IPS DF 6.9 (cell line): ENCODE measurements at regions not wholly inside any gene's neighbourhood (a gene's known extent, or its start where the extent isn't known, plus 50 kb on each side); places are given as distances from the start of the nearest gene placed in this dataset.
"Not testable (repeated sequence)": the region's sequence is repeated elsewhere in the genome, so short reads cannot be mapped to it uniquely, and the experiment has no call there.

Experiments used
- DNase-seq: peaks from one replicate; pipeline ENCODE4 v3.0.0-alpha.2; 2013; ENCODE audit warnings: low read depth, low spot score
- H3K27ac ChIP-seq: one replicate; pipeline ENCODE4 v1.5.1; 2013; ENCODE audit warnings: low read length, control low read depth
- H3K27me3 ChIP-seq: 2 replicates; pipeline ENCODE4 v1.6.1; 2013; ENCODE audit warnings: mild to moderate bottlenecking, low read length; ENCODE audit not compliant: control insufficient read depth, insufficient read depth
- H3K36me3 ChIP-seq: 2 replicates; pipeline ENCODE4 v1.6.1; 2013; ENCODE audit warnings: low read length; ENCODE audit not compliant: control insufficient read depth, insufficient read depth
- H3K4me1 ChIP-seq: 2 replicates; pipeline ENCODE4 v1.6.1; 2013; ENCODE audit warnings: low read length; ENCODE audit not compliant: control insufficient read depth, insufficient read depth
- H3K4me3 ChIP-seq: 2 replicates; pipeline ENCODE4 v1.5.1; 2013; ENCODE audit warnings: mild to moderate bottlenecking, low read length
- H3K9me3 ChIP-seq: 2 replicates; pipeline ENCODE4 v1.6.1; 2013; ENCODE audit warnings: low read length, inconsistent platforms; ENCODE audit not compliant: control insufficient read depth, insufficient read depth
- WGBS: extraction: QIAGEN DNeasy Blood & Tissue Kit; methylation state at CpG from one replicate; pipeline ENCODE4 v1.1.7; 2013; ENCODE audit warnings: mixed read lengths, missing lambda C conversion rate; ENCODE audit not compliant: insufficient read length, insufficient coverage; 5-methylcytosine and 5-hydroxymethylcytosine counted together

- Histone ChIP-seq H3K9me3 (no peaks in the 10 kb centered on the region), H3K4me3 (no peak overlapping the region), H3K4me1 (no peaks in the 10 kb centered on the region), H3K36me3 (no peaks in the 10 kb centered on the region; the same call in 1 of the 2 replicates), H3K27ac (no peak overlapping the region), H3K27me3 (no peaks in the 10 kb centered on the region)
- DNase-seq = no peak
These were observed 97.2 kb upstream of the KITLG start for GRCh38 chr12:88677464-88677863.

- not testable (repeated sequence) for H3K4me1 ChIP-seq, H3K36me3 ChIP-seq, H3K4me3 ChIP-seq, H3K27ac ChIP-seq, H3K9me3 ChIP-seq, H3K27me3 ChIP-seq, DNase-seq
- no CpG with 5 or more reads among the region's 5 CpGs for WGBS
These were observed 87.3 kb upstream of the KITLG start for GRCh38 chr12:88667615-88668014.

GRCh38 chr12:88665071-88665470 is 84.8 kb upstream of the KITLG start:
- Histone ChIP-seq H3K27me3 (no peaks in the 10 kb centered on the region), H3K4me3 (no peak overlapping the region), H3K36me3 (no peaks in the 10 kb centered on the region), H3K9me3 (no peaks in the 10 kb centered on the region), H3K4me1 (no peaks in the 10 kb centered on the region), H3K27ac (no peak overlapping the region)
- DNase-seq = no peak

GRCh38 chr12:88662961-88663360 is 82.7 kb upstream of the KITLG start:
- Histone ChIP-seq H3K9me3 (no peaks in the 10 kb centered on the region), H3K27ac (no peak overlapping the region), H3K27me3 (no peaks in the 10 kb centered on the region), H3K36me3 (no peaks in the 10 kb centered on the region), H3K4me1 (no peaks in the 10 kb centered on the region), H3K4me3 (no peak overlapping the region)
- no CpG with 5 or more reads among the region's 1 CpG for WGBS
- no peak for DNase-seq

GRCh38 chr12:88662093-88662492 is 81.8 kb upstream of the KITLG start:
- no peaks in the 10 kb centered on the region for H3K36me3 ChIP-seq
- no peaks in the 10 kb centered on the region for H3K9me3 ChIP-seq
- H3K4me3 ChIP-seq = no peak overlapping the region
- H3K27me3 ChIP-seq = no peaks in the 10 kb centered on the region
- no peak overlapping the region for H3K27ac ChIP-seq
- no CpG with 5 or more reads among the region's 1 CpG for WGBS
- DNase-seq = no peak
- H3K4me1 ChIP-seq = no peaks in the 10 kb centered on the region

GRCh38 chr12:88658009-88658408 is 77.7 kb upstream of the KITLG start:
- Histone ChIP-seq H3K27me3 (no peaks in the 10 kb centered on the region), H3K4me1 (no peaks in the 10 kb centered on the region), H3K27ac (no peak overlapping the region), H3K36me3 (no peaks in the 10 kb centered on the region), H3K4me3 (no peak overlapping the region), H3K9me3 (no peaks in the 10 kb centered on the region)
- no peak for DNase-seq

- Histone ChIP-seq H3K4me3 (no peak overlapping the region), H3K9me3 (no peaks in the 10 kb centered on the region), H3K27me3 (no peaks in the 10 kb centered on the region), H3K36me3 (no peaks in the 10 kb centered on the region), H3K4me1 (no peaks in the 10 kb centered on the region), H3K27ac (no peak overlapping the region)
- DNase-seq = no peak
These were observed 70.4 kb upstream of the KITLG start for GRCh38 chr12:88650715-88651114.

GRCh38 chr12:88648625-88649024 is 68.4 kb upstream of the KITLG start:
- no peak for DNase-seq
- Histone ChIP-seq H3K36me3 (no peaks in the 10 kb centered on the region), H3K9me3 (no peaks in the 10 kb centered on the region), H3K27ac (no peak overlapping the region), H3K4me3 (no peak overlapping the region), H3K4me1 (no peaks in the 10 kb centered on the region), H3K27me3 (no peaks in the 10 kb centered on the region)
- WGBS = no CpG with 5 or more reads among the region's 1 CpG

- Histone ChIP-seq H3K27ac (no peak overlapping the region), H3K9me3 (no peaks in the 10 kb centered on the region), H3K4me3 (no peak overlapping the region), H3K36me3 (no peaks in the 10 kb centered on the region), H3K4me1 (no peaks in the 10 kb centered on the region), H3K27me3 (no peaks in the 10 kb centered on the region)
- DNase-seq = no peak
These were observed 66.6 kb upstream of the KITLG start for GRCh38 chr12:88646824-88647223.

GRCh38 chr12:88645816-88646215 is 65.5 kb upstream of the KITLG start:
- no peak for DNase-seq
- H3K4me1 ChIP-seq = no peaks in the 10 kb centered on the region
- H3K36me3 ChIP-seq = no peaks in the 10 kb centered on the region
- H3K27ac ChIP-seq = no peak overlapping the region
- no peaks in the 10 kb centered on the region for H3K9me3 ChIP-seq
- WGBS = no CpG with 5 or more reads among the region's 1 CpG
- no peak overlapping the region for H3K4me3 ChIP-seq
- no peaks in the 10 kb centered on the region for H3K27me3 ChIP-seq

- H3K4me1 ChIP-seq = no peaks in the 10 kb centered on the region
- H3K36me3 ChIP-seq = no peaks in the 10 kb centered on the region
- DNase-seq = no peak
- no peak overlapping the region for H3K27ac ChIP-seq
- WGBS = no CpG with 5 or more reads among the region's 7 CpGs
- H3K27me3 ChIP-seq = no peaks in the 10 kb centered on the region
- no peak overlapping the region for H3K4me3 ChIP-seq
- H3K9me3 ChIP-seq = no peaks in the 10 kb centered on the region
These were observed 64.9 kb upstream of the KITLG start for GRCh38 chr12:88644946-88645702.
